Progenitor cell of endocrine pancreas (in vitro differentiated cells): ENCODE measurements at regions not wholly inside any gene's neighbourhood (a gene's known extent, or its start where the extent isn't known, plus 50 kb on each side); places are given as distances from the start of the nearest gene placed in this dataset.
"Not testable (repeated sequence)": the region's sequence is repeated elsewhere in the genome, so short reads cannot be mapped to it uniquely, and the experiment has no call there.

ENCODE experiments used
- DNase-seq: peaks from one replicate; pipeline ENCODE4 v3.0.0; 2021; ENCODE audit warnings: low spot score; ENCODE audit not compliant: unreplicated experiment
- H3K27ac Mint-ChIP-seq: 2 replicates; pipeline ENCODE4 v1.8.0; 2021; ENCODE audit warnings: mild to moderate bottlenecking, moderate library complexity, mixed read lengths
- H3K27me3 Mint-ChIP-seq: 2 replicates; pipeline ENCODE4 v1.8.0; 2021; ENCODE audit warnings: mixed read lengths
- H3K36me3 Mint-ChIP-seq: 2 replicates; pipeline ENCODE4 v1.8.0; 2022; ENCODE audit warnings: mixed read lengths; ENCODE audit not compliant: insufficient read depth
- H3K4me1 Mint-ChIP-seq: 2 replicates; pipeline ENCODE4 v1.8.0; 2021; ENCODE audit warnings: low read depth, mixed read lengths
- H3K4me3 Mint-ChIP-seq: 2 replicates; pipeline ENCODE4 v1.8.0; 2021; ENCODE audit warnings: low read depth, mild to moderate bottlenecking, moderate library complexity, mixed read lengths
- H3K9me3 Mint-ChIP-seq: 2 replicates; pipeline ENCODE4 v1.8.0; 2021; ENCODE audit warnings: low read depth, mixed read lengths
- CTCF ChIP-seq: fragments of 200-600 bp; sonication (generic); IDR thresholded peaks from one replicate; pipeline ENCODE4 v1.5.0; 2021; ENCODE audit warnings: antibody characterized with exemption, mild to moderate bottlenecking; ENCODE audit not compliant: unreplicated experiment

DNA sequence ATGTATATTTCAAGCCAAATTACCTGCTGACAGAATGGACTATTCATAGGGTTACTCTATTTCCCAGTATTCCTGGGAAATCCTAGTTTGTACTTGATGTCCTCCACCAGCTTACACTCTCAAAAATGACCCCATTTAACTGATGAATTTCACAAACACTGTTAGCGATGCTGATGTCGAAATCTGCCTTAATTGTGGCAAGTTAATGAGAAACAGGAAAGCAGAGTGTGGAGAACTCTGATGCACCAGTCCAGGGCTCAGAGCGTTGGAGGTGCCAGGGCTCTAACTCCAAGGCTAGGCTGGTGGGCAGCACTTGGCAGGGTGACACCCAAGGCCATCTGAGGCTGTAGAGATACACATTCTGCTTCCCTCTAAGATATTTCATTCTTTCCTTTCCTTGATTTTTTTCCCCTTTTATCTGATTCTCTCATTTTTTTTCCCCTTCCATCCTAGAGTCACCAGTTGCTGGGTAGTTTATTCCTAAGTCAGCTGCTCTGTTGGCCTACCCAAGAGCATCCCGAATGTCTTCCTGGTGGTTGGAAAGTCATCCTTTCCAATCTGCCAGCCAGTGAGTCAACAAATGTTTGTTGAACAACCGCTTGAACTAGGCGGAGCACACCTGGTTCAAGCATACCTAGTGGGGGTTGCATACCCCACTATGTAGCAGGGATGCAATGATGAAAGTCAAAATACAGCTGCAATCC is 525.0 kb upstream of the NRP1 start:
- TF ChIP-seq CTCF = no peak
- no peak overlapping the region for H3K4me3 Mint-ChIP-seq
- DNase-seq = no peak
- peaks cover 6% of the 10 kb centered on the region for H3K27me3 Mint-ChIP-seq
- H3K4me1 Mint-ChIP-seq = peaks cover 14% of the 10 kb centered on the region
- no peak overlapping the region for H3K27ac Mint-ChIP-seq
- H3K36me3 Mint-ChIP-seq = no peaks in the 10 kb centered on the region
- peaks cover 1% of the 10 kb centered on the region for H3K9me3 Mint-ChIP-seq

GRCh38 chr10:33858326-33858725 is 523.9 kb upstream of the NRP1 start:
- H3K27ac Mint-ChIP-seq = no peak overlapping the region
- peaks cover 6% of the 10 kb centered on the region for H3K27me3 Mint-ChIP-seq
- H3K9me3 Mint-ChIP-seq = peaks cover 3% of the 10 kb centered on the region
- H3K4me3 Mint-ChIP-seq = no peak overlapping the region
- peaks cover 3% of the 10 kb centered on the region for H3K36me3 Mint-ChIP-seq
- DNase-seq = no peak
- TF ChIP-seq CTCF = no peak
- peaks cover 14% of the 10 kb centered on the region for H3K4me1 Mint-ChIP-seq

- not testable (repeated sequence) for H3K4me1 Mint-ChIP-seq, DNase-seq, H3K27me3 Mint-ChIP-seq
Observed at GRCh38 chr10:33853221-33853620, 518.8 kb upstream of the NRP1 start.

GRCh38 chr10:33843379-33843778 is 508.9 kb upstream of the NRP1 start:
- Mint-ChIP-seq H3K36me3 (peaks cover 5% of the 10 kb centered on the region), H3K9me3 (peaks cover 37% of the 10 kb centered on the region), H3K4me1 (no peaks in the 10 kb centered on the region), H3K27me3 (no peaks in the 10 kb centered on the region), H3K27ac (no peak overlapping the region), H3K4me3 (no peak overlapping the region)
- DNase-seq = no peak
- TF ChIP-seq CTCF = no peak

More at GRCh38 chr10:33853221-33853620, 518.8 kb upstream of the NRP1 start:
- not testable (repeated sequence) for H3K27ac Mint-ChIP-seq, H3K36me3 Mint-ChIP-seq, H3K4me3 Mint-ChIP-seq
- peaks cover 19% of the 10 kb centered on the region for H3K9me3 Mint-ChIP-seq

DNA sequence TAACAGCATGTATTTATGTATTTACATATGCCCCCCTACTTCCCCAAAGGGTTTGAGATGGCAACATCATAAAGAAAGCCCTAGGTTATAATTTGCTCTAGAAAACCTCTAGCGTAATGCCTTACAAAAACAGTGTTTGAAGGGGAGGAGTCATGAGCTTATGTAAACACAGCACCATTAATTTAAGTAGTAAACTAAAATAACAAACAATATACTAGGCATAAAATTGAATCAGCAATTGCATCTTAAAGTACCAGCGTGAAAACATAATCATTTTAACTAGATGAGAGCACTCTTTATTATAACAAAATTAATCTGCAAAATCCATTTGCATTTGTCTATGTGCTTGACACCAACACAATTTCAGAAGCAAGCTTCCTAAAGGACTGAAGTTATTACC is 507.2 kb upstream of the NRP1 start:
- no peak overlapping the region for H3K27ac Mint-ChIP-seq
- H3K36me3 Mint-ChIP-seq = peaks cover 5% of the 10 kb centered on the region
- no peak overlapping the region for H3K4me3 Mint-ChIP-seq
- no peaks in the 10 kb centered on the region for H3K27me3 Mint-ChIP-seq
- H3K4me1 Mint-ChIP-seq = no peaks in the 10 kb centered on the region
- DNase-seq = no peak
- no peak for TF ChIP-seq CTCF
- H3K9me3 Mint-ChIP-seq = peaks cover 32% of the 10 kb centered on the region

- no peaks in the 10 kb centered on the region for H3K27me3 Mint-ChIP-seq
- H3K4me3 Mint-ChIP-seq = no peak overlapping the region
- no peak for TF ChIP-seq CTCF
- peaks cover 2% of the 10 kb centered on the region for H3K4me1 Mint-ChIP-seq
- peaks cover 3% of the 10 kb centered on the region for H3K36me3 Mint-ChIP-seq
- no peak for DNase-seq
- H3K27ac Mint-ChIP-seq = no peak overlapping the region
- peaks cover 11% of the 10 kb centered on the region for H3K9me3 Mint-ChIP-seq
Observed at GRCh38 chr10:33838731-33839130, 504.3 kb upstream of the NRP1 start.
